ENCODE measurements at regions not wholly inside any gene's neighbourhood (a gene's known extent, or its start where the extent isn't known, plus 50 kb on each side); places are given as distances from the start of the nearest gene placed in this dataset.

DNA sequence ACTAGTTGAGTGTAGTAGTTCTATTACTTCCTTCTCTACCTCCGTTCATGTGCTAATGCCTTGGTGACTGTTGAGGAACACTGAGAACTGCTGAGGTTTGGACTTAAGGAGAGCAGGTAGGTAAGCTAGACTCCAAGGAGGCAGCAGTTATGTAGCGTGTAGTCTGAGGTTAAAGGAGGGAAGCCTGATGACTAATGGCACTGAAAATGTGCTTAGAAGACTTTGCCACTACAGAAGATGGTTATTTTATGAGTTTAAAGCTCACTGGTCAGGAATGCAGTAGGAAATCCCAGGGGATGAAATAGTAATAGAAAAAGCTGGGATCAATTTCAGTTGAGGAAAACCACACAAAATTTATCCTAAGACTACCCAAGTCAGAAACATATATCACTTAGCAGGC is 1077.3 kb downstream of the RAPGEF2 start:
- peak; percentile 66 for DNase-seq (ENCODE audit: low read depth)
- H3K4me3 ChIP-seq (ENCODE audit: control insufficient read depth, low read depth, low read length), result no peak overlapping the region
- no peak for TF ChIP-seq CTCF (conservative IDR thresholded peaks at IDR 0.05; ENCODE audit: control insufficient read depth, insufficient read depth, low read depth, low read length)

DNA sequence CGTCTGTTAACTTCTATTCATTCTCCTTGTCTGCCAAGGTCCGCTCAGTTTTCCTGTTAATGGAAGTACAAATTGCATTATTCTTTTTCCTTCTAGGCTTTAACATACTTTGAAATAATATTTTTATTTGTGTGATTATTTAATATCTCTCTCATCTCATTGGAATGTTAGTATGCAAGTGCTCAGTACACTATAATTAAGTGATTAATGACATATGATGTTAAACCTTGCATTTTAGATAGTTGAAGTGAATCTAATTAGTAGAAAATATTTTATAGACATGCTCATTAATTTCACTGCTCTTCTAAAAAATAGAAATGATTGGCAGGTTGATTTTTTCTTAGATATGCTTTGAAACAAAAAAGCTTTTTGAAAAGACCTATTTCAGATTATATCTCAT is 1079.8 kb downstream of the RAPGEF2 start:
- TF ChIP-seq CTCF (conservative IDR thresholded peaks at IDR 0.05; ENCODE audit: control insufficient read depth, insufficient read depth, low read depth, low read length), result no peak
- no peak overlapping the region for H3K4me3 ChIP-seq (ENCODE audit: control insufficient read depth, low read depth, low read length)
- no peak for DNase-seq (ENCODE audit: low read depth)

DNA sequence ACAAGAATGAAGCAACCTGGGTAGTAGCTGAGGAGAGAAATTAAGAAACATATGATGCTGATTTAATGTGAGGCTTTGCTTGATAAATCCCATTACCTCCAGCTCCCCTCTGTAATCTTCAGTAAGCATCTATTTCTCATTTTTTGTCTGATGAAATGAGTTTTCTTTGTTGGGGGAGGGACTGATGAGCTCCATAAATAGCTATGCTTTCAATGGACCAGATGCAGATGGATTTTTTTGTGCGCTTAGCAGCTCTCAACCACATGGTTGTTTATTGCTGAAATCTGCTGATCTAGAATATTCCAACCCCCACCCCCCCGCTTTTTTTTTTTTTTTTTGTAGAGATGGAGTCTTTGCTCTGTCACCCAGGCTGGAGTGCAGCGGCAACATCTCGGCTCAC is 1082.0 kb downstream of the RAPGEF2 start:
- DNase-seq (ENCODE audit: low read depth), result no peak
- TF ChIP-seq CTCF (conservative IDR thresholded peaks at IDR 0.05; ENCODE audit: control insufficient read depth, insufficient read depth, low read depth, low read length), result no peak
- no peak overlapping the region for H3K4me3 ChIP-seq (ENCODE audit: control insufficient read depth, low read depth, low read length)

- TF ChIP-seq CTCF (conservative IDR thresholded peaks at IDR 0.05; ENCODE audit: control insufficient read depth, insufficient read depth, low read depth, low read length), result no peak
- H3K4me3 ChIP-seq (ENCODE audit: control insufficient read depth, low read depth, low read length), result no peak overlapping the region
- DNase-seq (ENCODE audit: low read depth), result no peak
Observed at GRCh38 chr4:160193787-160194186, 1090.9 kb downstream of the RAPGEF2 start.

DNA sequence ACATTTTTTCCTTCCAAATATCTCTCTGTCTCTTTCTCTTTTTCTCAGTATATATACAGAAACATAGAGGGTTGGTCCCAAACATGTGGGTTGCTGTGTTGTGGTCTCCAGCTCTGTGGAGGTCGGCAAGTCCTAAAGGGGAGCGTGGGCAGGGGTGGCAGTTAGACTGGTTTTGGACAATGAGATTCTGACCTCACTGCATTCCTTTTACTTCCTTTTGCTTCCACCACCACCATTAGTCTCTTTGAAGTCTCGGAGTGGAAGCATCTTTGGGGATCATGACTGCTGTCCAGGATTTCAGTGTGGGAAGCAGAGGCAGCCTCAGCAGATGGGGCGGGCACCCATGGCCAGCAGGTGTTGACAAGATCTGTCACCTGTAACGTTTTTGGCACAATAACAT is 1091.8 kb downstream of the RAPGEF2 start:
- no peak for TF ChIP-seq CTCF (conservative IDR thresholded peaks at IDR 0.05; ENCODE audit: control insufficient read depth, insufficient read depth, low read depth, low read length)
- H3K4me3 ChIP-seq (ENCODE audit: control insufficient read depth, low read depth, low read length), result no peak overlapping the region
- no peak for DNase-seq (ENCODE audit: low read depth)

- H3K4me3 ChIP-seq (ENCODE audit: control insufficient read depth, low read depth, low read length), result no peak overlapping the region
- DNase-seq (ENCODE audit: low read depth), result peak; percentile 36
- TF ChIP-seq CTCF (conservative IDR thresholded peaks at IDR 0.05; ENCODE audit: control insufficient read depth, insufficient read depth, low read depth, low read length), result no peak
Observed at GRCh38 chr4:160202802-160203201, 1099.9 kb downstream of the RAPGEF2 start.

GRCh38 chr4:160212078-160212477 is 1109.2 kb downstream of the RAPGEF2 start:
- no peak for DNase-seq (ENCODE audit: low read depth)
- H3K4me3 ChIP-seq (ENCODE audit: control insufficient read depth, low read depth, low read length), result no peak overlapping the region
- no peak for TF ChIP-seq CTCF (conservative IDR thresholded peaks at IDR 0.05; ENCODE audit: control insufficient read depth, insufficient read depth, low read depth, low read length)

All from fibroblast of mammary gland (primary cell).